Fibroblast of the conjunctiva (primary cell): ENCODE measurements at regions not wholly inside any gene's neighbourhood (a gene's known extent, or its start where the extent isn't known, plus 50 kb on each side); places are given as distances from the start of the nearest gene placed in this dataset.

Source experiments
- DNase-seq: peaks from one replicate; pipeline ENCODE4 v3.0.0-alpha.2; 2010; ENCODE audit warnings: low read depth

DNA sequence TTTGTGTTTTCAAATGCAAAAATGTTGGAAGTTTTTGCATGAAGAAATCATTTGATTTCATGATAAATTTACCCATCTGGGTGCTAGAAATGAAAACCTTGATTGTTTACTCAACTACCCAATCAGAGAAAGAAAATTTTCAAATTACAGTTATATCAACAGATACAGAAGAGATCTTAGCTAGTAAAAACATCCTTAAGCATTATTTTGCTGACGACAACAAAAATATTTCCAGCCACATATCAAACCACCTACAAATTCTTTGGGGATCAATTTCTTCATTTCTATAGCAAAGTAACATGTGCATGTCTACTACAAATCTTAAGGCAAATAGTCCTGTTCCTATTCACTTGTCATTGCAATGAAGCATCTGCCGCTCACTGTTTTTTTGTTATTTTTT, 530.3 kb downstream of the ZIC1 start:
- DNase-seq, result no peak

DNA sequence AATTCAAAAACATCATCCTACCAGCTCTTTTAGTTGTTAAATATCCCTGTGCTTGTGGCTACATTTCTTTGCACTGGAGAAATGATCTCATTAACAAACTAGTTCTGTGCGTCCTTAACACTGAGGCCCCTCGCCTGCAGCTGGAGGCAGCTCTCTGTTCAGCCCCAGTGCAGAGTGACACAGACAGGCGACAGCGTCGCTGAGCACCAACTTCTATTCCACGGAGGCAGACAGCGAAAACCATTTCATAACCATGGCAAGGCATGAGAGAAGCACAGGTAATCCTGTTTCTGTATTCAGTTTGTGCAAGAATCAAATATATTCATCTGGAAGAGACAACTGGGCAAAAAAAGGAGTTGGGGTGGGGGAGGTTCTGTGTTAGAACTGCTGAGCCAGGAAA, 530.7 kb downstream of the ZIC1 start:
- no peak for DNase-seq

DNA sequence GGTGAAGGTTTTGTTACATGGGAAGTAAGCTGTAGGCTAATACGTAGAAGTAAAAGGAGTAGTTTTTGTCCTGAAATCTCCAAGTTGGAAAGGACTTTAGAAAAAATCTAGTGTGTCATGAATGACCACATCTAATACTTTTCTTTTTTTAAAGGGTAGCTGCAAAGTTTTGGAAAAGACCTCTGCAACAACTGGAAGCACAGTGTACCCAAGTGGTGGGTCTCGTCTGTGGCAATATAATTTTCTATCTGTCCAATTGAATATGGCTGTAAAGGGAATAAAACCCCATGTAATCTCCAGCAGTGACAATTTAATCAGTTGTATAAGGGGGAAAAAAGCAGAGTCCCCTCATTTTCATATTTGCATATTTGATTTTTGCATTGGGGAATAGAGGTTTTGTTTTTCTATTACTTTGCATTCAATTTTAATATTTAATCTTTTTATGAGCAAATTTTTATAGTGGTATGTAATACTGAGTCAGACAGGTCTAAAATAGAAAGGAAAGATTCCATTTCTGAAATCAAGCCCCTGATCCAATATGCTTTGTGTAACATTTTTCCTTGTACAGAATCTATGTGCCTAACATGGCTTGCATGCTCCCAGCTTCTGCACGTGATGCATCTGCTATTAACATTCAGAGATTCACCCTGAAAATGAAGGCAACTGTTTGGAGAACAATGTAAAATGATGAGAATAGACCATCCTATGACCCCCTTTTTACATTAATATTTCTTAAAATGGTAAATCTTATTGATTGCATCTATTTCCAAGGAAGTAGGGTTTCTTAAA, 531.4 kb downstream of the ZIC1 start:
- DNase-seq, result no peak

DNA sequence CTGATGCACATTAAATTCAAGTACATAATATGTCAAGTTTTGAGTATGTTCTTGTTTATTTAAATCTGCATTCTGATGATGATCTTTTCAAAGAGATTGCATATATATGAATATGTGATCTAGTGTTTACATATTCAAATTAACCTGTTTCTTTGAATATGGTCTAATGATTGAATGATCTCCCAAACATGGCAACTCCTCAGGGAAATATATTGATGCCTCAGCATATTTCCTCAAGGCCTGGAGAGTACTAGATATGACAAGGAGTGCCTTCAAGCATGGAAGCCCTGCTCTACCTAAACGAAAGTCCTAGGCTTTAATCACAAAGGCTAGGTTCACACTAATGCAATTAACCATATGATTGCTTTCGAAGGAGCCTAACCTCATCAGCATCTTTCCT, 532.8 kb downstream of the ZIC1 start:
- DNase-seq, result no peak

DNA sequence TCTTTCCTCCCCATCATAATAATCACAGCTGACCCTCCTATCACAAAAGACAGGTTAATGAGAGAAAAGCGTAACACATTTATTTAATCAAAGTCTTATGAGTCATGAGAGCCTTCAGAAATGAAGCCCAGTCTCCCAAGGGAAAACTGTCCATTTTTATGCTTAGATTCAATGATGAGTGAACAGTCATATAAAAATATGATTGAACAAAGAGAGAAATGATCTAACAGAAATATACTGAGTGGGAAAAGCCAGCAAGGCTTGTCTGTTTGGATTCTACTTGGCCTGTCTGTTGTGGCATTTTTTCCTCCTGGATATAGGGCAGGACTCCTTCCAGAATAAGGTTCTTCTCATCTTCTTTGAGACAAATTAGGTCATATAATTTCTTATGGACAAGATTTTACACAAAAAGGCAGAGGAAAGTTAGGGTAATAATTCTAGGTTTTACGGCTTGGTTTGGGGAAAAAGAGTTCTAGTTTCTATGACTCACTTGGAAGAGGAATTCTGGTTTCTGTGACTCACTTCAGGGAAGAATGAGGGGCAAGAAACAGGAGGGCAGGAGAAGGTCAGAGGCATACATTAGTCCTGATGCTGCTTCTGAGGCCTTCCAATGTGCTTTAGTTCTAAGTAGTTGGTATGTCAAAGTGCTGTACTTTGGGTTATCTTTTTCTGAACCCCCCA, 534.2 kb downstream of the ZIC1 start:
- DNase-seq, result peak; percentile 75

DNA sequence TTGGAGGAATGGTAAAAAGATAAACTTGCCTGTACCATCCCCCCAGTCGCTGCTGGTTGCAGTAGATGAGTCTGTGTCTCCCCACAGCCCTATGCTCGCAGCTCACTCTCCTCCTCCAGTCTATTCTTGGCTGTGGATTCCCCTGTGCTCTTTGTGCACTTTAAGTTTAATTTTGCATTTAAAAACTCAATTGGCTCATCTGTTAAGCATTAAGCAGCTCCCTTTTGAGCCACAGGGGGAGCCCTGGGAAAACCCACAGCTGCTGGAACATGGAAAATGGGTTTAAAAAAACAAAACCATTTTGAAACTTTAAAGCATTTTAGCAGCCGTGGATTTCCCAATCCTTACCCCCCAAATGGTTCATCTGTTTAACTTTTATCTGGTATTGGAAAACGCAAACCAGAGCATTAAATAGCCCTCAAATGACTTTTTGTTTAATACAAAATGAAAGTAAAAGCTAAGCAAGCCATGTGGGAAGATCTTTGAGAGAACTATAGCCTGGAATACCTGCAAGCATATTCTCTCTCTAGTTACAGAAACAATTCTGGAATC, 536.9 kb downstream of the ZIC1 start:
- peak; percentile 90 for DNase-seq

DNA sequence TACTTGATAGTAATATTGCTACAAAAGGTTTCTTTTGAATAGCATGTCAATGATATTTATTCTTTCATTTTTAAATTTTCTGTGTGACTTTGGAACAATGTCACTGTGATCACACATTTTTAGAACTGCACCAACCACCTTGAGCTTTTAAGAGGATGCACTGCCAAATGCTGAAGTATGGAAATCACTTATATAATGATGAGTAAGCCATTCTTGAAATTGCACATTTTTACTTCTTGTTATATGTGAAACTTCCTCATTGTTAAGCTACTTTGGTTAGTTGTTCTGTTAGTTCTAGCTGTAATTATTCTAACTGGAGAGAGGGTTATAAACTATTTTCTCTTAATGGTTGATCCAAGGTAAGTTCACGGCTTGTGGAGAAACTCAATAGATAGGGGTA, 547.5 kb downstream of the ZIC1 start:
- DNase-seq, result no peak

DNA sequence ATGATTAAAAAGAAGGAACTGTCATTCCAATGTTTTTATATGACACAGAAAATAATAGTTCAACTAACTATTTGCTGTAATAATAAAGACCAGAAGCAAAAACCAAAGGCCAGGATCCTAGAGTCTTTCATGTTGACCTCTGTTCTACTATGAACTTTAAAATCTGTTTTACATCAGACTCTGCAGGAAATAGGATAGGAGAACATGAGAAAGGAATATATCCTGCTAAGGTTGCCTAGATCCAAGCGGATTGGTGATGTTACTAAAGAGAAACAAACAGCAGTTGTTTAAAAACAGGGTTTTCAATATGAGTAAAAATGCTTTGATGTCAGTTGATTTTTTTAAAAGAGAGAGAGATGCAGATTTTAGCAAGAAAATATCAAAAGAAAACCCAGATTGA, 549.6 kb downstream of the ZIC1 start:
- no peak for DNase-seq

DNA sequence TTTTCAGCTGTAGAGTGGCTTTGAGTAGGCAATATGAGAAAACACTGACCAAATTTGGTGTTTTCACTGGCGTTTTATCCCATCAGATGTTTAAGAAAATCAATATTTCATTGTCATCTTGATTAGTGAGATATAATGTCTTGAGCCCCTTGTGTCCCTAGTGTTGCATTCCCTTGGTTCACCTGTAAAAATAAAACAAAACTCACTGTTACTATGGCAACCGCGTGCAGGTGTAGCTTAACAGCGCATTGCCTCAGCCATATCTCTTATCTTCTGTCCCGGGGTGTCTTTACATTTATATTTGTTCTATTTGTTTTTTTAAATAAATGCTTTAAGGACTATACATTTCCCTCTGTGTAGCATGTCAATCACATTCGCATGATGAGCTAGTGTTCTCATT, 551.6 kb downstream of the ZIC1 start:
- DNase-seq, result no peak

DNA sequence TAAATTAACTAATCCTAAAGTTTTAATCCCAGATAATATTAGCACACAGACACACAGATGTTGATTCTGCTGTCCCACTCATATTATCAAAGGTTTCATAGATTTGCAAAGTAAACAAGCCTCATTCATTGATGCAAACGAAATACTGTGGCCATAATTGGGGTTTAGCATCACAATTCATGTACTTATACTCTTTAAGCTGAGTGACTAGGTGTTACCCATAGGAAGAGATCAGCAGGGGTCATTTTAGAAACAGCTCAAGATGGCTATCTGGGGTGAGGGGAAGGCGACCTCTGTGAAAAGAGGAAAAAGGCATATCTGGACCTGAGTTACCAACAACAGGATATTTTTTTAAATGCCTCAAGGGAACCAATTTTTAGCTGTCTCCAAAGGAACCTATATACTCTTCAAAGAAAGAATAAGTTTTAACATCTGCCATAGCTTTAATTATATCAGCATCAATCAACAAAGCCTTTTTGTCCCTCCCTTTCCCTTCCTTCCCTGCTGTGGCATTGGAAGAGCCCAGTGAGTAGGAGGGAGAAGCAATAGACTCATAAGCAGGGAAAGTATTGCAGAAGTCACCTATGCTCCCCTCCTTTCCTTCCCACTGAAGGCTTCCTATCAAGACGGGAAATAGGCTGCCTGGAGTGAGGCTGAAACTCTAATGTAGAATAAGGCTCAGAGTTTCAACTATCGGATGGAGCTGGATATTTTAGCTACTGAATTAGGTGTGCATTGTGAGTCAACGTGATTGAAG, 553.4 kb downstream of the ZIC1 start:
- no peak for DNase-seq

DNA sequence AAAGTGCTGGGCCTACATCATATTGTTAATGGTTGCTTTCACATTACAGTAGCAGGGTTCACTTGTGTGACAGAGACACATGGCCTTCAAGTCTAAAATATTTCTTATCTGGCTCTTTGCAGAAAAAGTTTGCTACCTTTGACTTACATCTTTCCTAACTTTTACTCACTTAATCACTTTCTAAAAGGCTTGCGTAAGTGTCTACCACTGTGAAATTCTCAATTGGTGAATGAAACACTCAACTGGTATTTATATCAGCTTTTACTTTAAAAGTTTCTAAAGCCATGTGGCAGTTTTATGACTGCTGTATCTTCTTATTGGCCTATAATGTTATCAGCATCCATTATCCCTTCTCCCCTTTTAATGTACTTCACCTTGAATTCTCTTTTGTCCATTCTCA, 554.5 kb downstream of the ZIC1 start:
- DNase-seq, result no peak

DNA sequence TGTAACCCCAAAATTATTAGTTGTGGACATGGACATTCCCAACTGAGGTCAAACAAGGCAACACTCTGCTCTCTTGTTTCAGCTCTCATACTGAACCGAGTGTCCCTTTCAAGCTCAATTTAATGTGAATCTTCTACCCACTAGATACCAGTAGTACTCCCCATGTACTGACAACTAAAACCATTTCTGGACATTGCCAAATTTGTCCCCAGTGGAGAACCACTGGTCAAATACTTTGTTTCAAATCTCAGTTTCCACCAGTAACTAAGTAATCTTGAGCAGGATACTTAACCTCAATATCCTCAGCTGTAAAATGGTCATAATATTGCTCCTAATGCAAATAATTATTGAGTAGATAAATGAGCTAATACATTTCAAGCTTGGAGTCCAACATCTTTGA, 566.0 kb downstream of the ZIC1 start:
- no peak for DNase-seq

DNA sequence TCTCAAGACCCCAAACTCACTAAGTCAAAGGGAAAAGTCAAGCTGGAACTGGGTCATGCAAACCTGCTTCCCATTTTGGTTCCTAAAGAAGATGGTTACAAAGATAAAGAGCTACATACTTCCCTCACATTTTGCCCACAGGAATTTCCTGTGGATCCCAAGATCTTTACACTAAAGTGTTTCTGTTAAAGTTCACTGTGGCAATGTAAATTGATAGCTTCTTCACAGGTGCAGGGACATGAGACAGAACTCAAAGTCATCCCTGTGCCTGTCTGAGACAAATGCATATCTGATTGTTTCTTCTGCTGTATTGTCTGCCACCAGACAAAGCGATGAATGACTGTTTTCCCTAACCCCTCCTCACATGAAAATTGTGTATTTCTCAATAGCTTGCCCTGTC, 567.8 kb downstream of the ZIC1 start:
- no peak for DNase-seq

DNA sequence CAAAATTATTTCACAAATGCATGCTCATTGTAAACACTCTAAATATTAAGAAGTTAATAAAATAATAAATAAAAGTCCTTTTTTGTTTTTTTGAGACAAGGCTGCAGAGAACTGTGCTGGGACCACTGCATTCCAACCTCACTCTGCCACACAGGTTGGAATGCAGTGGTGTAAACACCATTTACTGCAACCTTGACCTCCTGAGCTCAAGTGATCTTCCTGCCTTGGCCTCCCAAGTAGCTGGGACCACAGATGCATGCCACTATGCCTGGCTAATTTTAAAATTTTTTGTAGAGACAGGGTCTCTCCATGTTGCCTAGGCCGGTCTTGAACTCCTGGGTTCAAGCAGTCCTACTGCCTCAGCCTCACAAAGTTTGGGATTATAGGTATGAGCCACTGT, 578.4 kb downstream of the ZIC1 start:
- DNase-seq, result no peak

DNA sequence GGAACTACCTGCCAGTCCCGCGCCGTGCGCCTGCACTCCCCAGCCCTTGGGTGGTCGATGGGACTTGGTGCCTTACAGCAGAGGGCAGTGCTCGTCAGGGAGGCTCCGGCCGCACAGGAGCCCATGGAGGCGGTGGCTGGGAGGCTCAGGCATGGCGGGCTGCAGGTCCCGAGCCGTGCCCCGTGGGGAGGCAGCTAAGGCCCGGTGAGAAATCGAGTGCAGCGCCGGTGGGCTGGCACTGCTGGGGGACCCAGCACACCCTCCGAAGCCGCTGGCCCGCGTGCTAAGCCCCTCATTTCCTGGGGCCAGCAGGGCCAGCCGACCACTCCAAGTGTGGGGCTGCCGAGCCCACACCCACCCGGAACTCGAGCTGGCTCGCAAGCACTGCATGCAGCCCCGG, 580.2 kb downstream of the ZIC1 start:
- DNase-seq, result no peak

DNA sequence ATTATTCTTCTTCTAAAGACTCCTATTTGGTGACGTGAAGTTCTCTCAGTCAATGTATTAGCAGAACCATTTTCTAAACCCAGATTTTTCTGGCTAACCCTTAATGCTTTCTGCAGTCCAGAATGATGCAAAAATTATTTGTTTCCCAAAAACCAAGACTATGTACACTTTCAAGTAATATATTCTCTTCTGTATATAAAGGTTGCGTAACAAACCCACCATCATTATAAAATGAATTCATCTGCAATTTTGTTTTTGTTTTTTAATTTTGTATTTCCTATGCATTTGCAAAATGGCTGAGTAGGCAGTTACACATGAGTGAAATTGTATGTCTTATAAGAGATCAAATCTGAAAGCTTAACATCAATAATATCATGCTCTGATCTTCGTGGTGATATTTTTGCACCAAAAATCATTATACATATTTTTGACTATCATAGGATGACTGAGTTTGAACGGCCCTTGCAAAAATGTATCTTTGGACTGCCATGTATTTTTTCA, 593.6 kb downstream of the ZIC1 start:
- no peak for DNase-seq

DNA sequence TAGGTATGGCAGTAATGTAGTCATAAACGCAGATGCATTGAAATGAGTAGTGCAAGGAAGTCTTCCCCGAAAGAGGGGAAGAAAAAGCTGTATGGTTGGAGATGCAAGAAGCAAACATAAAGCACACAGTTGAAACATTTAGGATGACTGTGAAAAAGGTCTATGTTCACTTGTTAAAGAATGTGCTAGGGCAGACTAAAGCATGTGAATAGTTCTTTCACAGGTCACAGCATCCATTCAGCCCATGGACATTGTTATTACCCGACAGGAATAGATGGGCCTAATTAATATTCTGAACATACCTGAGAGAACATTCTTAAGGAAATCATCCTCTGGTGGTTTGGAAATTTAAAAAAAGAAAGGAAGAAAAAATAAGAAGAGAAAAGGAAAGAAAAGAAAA, 595.2 kb downstream of the ZIC1 start:
- DNase-seq, result no peak

DNA sequence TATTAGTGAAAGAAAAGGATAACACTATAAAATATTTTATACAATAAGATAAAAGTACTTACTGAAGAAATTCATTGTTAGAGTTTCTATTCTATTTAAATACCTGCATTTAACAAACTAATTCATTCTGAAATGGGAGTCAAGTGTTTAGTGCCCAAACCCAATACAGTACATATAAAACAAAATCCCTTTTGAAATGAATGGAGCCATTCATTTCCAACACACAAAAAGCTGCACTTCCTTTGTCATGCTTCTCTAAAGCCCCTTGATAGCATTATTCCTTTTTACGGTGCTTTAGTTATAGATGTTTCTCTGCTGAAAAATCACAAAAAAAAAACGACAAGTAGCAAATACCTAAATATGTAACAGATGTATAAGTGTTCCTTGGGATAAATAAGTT, 596.3 kb downstream of the ZIC1 start:
- no peak for DNase-seq

DNA sequence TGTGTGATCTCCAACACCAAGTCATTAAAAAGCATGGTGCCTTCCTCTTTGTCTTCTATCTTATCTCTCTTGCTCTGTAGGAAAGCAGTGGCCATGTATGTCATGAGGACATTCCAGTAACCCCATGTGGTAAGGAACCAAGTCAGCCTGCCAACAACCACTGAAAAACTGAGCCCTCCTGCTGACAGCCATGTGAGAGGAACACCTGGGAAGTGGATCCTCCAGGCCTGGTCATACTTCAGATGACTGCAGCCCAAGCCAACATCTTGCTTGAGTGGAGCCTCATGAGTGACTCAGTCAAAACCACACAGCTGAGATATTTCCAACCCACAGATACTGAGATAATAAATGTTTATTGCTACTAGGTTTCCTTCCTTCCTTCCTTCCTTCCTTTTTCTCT, 597.3 kb downstream of the ZIC1 start:
- DNase-seq, result no peak

DNA sequence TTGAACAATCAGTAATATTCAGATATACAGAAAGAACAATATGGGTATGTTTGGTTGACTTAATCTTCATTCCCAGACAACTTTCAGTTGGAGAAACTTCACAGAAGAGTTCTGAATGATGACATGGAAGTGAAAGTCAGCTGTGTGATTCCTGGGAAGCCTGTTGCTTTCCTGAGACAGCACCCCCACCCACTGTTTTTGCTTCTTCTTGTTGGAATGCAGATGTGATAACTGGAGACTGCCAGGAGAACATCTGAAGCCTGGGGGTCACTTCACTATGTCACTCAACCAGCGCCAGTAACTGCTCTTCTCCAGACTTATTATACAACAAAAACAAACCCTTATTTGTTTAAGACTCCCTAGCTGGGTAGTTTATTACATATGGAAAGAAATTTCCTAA, 599.4 kb downstream of the ZIC1 start:
- DNase-seq, result no peak

DNA sequence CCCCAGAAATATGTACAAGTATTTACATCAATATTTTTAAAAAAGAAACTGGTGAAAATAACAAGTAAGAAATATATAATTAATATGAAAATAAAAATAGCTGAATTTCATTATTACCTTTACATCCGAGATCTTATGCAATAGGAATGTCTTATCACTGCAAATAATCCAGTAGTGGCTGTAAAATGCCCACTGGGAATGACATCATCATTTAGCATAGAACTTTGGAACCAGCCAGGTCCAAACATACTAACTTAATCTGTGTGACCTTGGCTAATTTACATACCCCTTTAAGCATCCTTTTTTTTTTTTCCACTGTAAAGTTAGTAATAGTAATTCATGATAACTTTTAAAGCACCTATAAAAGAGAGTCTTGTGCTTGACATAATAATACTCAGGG, 611.7 kb downstream of the ZIC1 start:
- DNase-seq, result no peak

DNA sequence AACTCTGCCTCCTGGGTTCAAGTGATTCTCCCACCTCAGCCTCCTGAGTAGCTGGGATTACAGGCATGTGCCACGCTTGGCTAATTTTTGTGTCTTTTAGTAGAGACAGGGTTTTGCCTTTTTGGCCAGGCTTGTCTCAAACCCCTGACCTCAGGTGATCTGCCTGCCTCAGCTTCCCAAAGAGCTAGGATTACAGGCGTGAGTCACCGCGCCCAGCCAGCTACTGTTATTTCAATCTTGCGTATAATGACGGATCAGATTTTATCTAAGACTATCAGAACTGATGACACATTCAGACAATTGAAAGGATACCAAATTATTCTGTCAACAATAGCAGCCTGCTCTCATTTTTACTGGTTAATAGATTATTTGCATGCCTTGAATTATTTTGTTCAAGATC, 612.2 kb downstream of the ZIC1 start:
- DNase-seq, result no peak

DNA sequence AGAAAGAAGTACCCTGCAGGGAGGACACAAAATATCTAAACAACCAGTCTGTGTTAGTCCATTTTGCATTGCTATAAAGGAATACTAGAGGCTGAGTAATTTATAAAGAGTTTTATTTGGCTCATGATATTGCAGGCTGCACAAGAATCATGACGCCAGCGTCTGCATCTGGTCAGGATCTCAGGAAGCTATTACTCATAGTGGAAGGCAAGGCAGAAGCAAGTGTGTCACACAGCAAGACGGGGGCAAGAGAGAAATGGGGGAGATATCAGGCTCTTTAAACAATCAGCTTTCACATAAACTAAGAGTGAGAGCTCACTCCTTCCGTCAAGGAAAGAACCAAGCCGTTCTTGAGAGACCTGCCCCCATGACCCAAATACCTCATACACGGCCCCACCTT, 614.8 kb downstream of the ZIC1 start:
- DNase-seq, result no peak
